ENCODE measurements at regions not wholly inside any gene's neighbourhood (a gene's known extent, or its start where the extent isn't known, plus 50 kb on each side); places are given as distances from the start of the nearest gene placed in this dataset.

GRCh38 chr1:25061261-25061995 lies 131.4 kb upstream of the RUNX3 start:
- DNase-seq (ENCODE audit: low read depth in 2 of 3, low spot score in 2 of 3) = no peak

DNA sequence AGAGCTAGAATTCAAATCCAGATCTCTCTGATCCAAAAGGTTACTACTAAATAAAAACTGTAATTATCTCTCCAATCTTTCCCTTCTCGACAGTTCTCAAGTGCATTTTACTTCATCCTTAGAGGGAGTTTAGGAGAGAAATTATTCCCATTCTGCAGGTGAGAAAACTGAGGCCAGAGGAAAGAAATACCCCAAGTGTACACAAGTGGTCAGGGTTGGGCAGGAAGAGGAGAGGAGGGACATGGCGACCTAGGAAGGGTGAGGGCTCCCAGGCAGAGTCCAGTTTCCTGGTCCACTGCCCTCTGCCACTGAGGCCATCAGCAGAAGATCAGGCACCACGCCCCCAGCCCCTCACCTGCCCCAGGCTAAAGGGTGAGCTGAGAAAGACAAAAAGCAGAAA lies 127.1 kb upstream of the RUNX3 start:
- no peak for DNase-seq (ENCODE audit: low read depth in 2 of 3, low spot score in 2 of 3)

GRCh38 chr1:25056536-25056935 lies 126.5 kb upstream of the RUNX3 start:
- DNase-seq (ENCODE audit: low read depth in 2 of 3, low spot score in 2 of 3) = no peak

- no peak for DNase-seq (ENCODE audit: low read depth in 2 of 3, low spot score in 2 of 3)
These were observed 125.9 kb upstream of the RUNX3 start for GRCh38 chr1:25055961-25056360.

DNA sequence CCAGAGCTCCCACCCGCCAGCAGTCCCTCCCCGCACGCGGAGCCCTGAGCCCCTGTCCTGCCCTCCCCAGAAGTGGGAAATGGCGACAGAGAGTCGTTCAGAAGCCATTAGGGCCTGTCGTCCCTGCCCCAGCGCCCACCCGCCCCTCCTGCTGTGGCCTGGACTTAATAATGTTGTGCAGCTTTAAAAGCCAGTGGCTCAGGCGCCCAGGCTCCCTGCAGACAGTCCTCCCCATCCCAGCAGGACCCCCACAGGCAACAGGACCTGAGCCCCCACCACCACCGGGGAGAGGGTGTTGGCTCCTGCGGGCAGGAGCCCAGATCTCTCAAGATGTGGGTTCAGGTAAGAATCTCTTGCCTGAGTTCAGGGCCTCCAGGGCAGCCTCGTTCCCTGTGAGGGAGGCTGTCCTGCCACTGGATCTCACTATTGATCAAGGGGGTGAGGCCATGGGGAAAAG lies 125.3 kb upstream of the RUNX3 start:
- no peak for DNase-seq (ENCODE audit: low read depth in 2 of 3, low spot score in 2 of 3)

- DNase-seq (ENCODE audit: low read depth in 2 of 3, low spot score in 2 of 3) = no peak
These were observed 124.6 kb upstream of the RUNX3 start for GRCh38 chr1:25054526-25055323.

GRCh38 chr1:25053576-25054250 lies 123.6 kb upstream of the RUNX3 start:
- DNase-seq (ENCODE audit: low read depth in 2 of 3, low spot score in 2 of 3) = no peak

GRCh38 chr1:25051906-25052305 lies 121.8 kb upstream of the RUNX3 start:
- DNase-seq (ENCODE audit: low read depth in 2 of 3, low spot score in 2 of 3) = no peak

DNA sequence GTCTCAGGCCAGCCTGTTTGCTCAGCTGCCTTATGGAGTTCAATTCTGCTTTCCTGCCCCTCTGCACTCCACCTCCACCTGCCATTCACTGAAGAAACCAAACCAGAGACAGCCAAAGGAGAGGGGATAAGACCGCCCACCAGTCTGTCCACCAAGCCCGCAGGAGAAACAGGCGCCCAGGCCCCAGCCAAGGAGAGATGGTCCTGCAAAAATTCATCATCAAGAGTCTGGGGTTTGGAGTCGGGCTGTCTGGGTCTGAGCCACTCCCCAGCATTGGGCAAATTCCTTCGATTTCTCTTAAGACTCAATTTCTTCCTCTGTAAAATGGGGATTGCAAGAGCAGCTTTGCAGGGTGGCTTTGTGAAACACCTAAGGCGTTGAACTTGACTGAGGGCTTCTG lies 121.4 kb upstream of the RUNX3 start:
- no peak for DNase-seq (ENCODE audit: low read depth in 2 of 3, low spot score in 2 of 3)

DNA sequence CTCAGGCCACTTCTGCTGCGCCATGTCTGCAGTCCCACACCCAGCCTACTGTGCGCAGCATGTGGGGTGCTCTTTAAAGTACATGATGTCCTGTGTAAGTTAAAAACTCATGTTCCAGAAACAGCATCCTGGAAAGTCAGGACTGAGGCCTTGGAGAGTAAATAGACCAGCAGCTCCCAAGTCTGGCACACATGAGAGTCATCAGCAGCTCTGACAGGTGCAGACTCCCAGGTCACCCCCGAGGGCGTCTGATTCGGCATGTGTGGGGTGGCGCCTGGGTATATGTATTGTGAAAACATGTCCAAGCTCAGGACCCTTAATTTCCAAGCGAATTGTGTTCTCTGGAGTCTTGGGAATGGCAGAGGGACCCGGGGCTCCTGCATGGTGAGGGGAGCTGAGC lies 120.1 kb upstream of the RUNX3 start:
- no peak for DNase-seq (ENCODE audit: low read depth in 2 of 3, low spot score in 2 of 3)

- DNase-seq (ENCODE audit: low read depth in 2 of 3, low spot score in 2 of 3) = no peak
These were observed 119.1 kb upstream of the RUNX3 start for GRCh38 chr1:25049190-25049589.

DNA sequence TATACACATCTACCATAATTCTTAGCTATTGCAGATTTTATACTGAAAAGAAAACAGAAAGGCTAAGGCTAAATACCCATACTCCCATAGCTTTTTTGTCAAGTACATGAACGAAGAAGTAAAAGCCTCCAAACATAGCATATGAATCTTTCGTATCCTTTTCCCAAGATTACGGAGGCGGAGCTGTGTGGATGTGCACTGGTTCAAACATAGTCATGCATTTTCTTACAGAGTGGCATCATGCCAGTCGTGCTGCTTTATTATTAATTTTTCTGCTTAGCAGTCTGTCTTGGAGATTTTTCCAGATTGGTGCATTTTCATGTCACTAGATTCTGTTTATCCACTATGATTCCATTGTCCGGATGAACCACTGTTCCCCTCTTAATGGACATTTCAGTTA lies 118.7 kb upstream of the RUNX3 start:
- no peak for DNase-seq (ENCODE audit: low read depth in 2 of 3, low spot score in 2 of 3)

DNA sequence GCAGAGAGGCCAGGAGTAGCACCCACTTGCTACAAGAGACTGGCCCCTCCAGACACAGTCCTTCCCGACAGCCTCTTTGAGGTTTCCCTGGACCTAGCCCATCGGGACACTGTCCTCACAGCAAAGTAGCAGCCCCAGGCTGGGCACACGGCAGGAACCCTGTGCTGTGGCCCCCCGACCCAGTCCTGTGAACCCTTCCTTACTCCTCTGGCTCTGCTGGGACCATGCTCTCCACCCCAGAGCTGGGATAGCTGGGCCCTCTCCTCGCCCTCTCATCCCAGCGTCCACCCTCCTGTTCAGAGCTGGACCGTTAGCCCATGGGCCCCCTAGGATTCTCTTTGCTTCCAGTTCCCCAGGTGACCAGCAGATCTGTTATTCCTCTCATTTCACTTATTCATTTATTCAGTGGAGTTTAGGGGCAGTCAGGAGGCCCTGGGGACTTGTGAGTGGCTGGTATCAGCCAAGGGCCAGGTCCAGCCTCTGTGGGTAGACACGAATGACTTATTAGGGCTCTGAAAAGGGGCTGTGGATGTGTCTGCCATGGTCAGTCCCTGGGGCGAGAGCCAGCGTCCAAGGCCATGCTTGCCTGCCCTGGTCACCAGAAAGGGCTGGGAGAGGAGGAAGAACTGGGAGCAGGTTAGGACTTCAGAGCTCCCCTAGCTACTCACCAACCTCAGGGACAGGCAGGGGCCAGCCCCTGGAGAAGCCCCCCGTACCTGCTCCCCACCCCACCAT lies 117.6 kb upstream of the RUNX3 start:
- DNase-seq (ENCODE audit: low read depth in 2 of 3, low spot score in 2 of 3) = no peak

DNA sequence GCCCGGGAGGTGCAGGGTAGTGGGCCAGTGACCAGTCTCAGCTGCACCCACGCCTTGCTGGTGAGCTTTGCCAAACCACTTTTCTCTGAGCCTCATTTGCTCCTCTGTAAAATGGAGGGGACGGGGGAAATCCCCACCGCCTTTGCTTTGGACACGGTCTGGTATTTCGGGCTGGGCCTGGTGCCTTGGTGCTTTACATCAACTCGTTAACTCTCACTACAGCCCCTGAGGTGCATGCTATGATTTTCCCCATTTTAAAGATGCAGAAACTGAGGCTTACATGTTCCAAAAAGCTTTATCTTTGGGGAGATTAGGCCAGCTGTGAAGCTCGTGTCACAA lies 116.1 kb upstream of the RUNX3 start:
- no peak for DNase-seq (ENCODE audit: low read depth in 2 of 3, low spot score in 2 of 3)

- no peak for DNase-seq (ENCODE audit: low read depth in 2 of 3, low spot score in 2 of 3)
These were observed 115.6 kb upstream of the RUNX3 start for GRCh38 chr1:25045480-25046193.

DNA sequence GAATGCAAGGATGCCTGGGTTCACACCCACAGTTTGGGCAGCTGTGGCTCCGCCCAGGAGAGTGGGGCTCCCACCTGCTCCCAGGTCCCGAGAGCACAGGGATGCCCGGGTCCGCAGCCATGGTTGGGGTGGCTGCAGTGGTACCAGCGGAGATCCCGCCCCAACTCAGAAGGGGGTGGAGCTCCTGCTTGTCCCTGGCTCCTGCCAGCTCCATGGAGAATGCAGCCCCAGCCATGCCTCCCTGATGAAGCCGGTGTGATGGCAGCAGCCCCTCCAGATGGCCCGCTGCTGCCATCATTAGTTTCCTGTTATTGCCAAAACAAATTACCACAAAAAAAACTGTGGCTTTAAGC lies 113.1 kb upstream of the RUNX3 start:
- no peak for DNase-seq (ENCODE audit: low read depth in 2 of 3, low spot score in 2 of 3)

GRCh38 chr1:25042331-25043227 lies 112.5 kb upstream of the RUNX3 start:
- no peak for DNase-seq (ENCODE audit: low read depth in 2 of 3, low spot score in 2 of 3)

DNA sequence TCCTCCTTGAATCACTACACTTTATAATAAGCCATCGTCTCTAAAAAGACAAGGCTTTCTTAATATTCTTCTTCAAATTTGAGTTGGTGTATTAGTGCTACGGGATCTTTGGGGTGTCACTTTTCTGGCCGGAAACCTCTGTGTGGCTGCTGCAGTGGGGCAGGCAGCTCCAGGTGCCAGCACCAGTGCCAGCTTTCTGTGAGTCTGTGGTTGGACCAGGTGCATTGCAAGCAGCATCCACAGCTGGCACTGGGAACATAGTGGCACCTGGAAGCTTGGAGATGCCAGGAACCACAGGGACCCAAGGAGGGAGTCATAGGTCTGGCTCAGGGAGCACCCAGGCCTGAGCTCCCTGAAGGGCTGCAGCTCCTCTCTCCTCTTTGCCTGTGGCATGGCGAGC lies 111.8 kb upstream of the RUNX3 start:
- no peak for DNase-seq (ENCODE audit: low read depth in 2 of 3, low spot score in 2 of 3)

GRCh38 chr1:25040122-25040685 lies 110.1 kb upstream of the RUNX3 start:
- DNase-seq (ENCODE audit: low read depth in 2 of 3, low spot score in 2 of 3) = no peak

DNA sequence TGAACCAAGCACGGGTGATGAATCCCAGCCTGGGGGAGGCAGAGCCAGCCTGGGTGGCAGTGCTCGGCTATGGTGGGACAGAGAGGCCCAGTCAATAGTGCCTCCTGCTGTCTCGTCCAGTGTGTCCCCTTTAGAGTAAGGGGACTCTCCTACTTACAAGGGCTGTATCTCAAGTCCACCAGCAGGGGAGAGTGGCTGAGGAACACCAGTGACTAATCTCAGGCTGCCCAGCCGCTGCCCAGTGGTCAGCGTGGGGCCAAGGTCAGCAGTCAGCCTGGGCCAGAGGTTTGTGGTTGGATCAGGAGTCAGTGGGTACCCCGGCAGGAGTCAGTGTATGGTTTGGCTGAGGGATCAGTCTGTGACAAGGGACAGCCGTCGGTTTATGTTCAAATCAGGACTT lies 109.2 kb upstream of the RUNX3 start:
- DNase-seq (ENCODE audit: low read depth in 2 of 3, low spot score in 2 of 3) = no peak
